ENCODE measurements at regions not wholly inside any gene's neighbourhood (a gene's known extent, or its start where the extent isn't known, plus 50 kb on each side); places are given as distances from the start of the nearest gene placed in this dataset.
"Not testable (repeated sequence)": the region's sequence is repeated elsewhere in the genome, so short reads cannot be mapped to it uniquely, and the experiment has no call there.

- H3K9me3 ChIP-seq (ENCODE audit: control insufficient read depth, low read depth, low read length); H3K4me1 ChIP-seq (ENCODE audit: control insufficient read depth, low read depth, low read length); H3K27me3 ChIP-seq (ENCODE audit: control insufficient read depth, insufficient read depth, low read length); H3K27ac ChIP-seq (ENCODE audit: low read length); H3K9ac ChIP-seq (ENCODE audit: low read length); H3K36me3 ChIP-seq (ENCODE audit: control insufficient read depth, low read depth, low read length); H3K4me3 ChIP-seq (ENCODE audit: low read length): not testable (repeated sequence)
Measured at GRCh38 chr7:76739538-76739937, 112.5 kb upstream of the POMZP3 start.

GRCh38 chr7:76736724-76737123 lies 109.6 kb upstream of the POMZP3 start:
- not testable (repeated sequence) for H3K4me3 ChIP-seq (ENCODE audit: low read length); H3K36me3 ChIP-seq (ENCODE audit: control insufficient read depth, low read depth, low read length); H3K9ac ChIP-seq (ENCODE audit: low read length); H3K9me3 ChIP-seq (ENCODE audit: control insufficient read depth, low read depth, low read length); H3K27me3 ChIP-seq (ENCODE audit: control insufficient read depth, insufficient read depth, low read length); H3K4me1 ChIP-seq (ENCODE audit: control insufficient read depth, low read depth, low read length); H3K27ac ChIP-seq (ENCODE audit: low read length)

GRCh38 chr7:76736091-76736490 lies 109.0 kb upstream of the POMZP3 start:
- H3K27ac ChIP-seq (ENCODE audit: low read length); H3K4me1 ChIP-seq (ENCODE audit: control insufficient read depth, low read depth, low read length); H3K9ac ChIP-seq (ENCODE audit: low read length); H3K4me3 ChIP-seq (ENCODE audit: low read length); H3K36me3 ChIP-seq (ENCODE audit: control insufficient read depth, low read depth, low read length); H3K27me3 ChIP-seq (ENCODE audit: control insufficient read depth, insufficient read depth, low read length); H3K9me3 ChIP-seq (ENCODE audit: control insufficient read depth, low read depth, low read length): not testable (repeated sequence)

GRCh38 chr7:76735668-76736067 lies 108.6 kb upstream of the POMZP3 start:
- H3K36me3 ChIP-seq (ENCODE audit: control insufficient read depth, low read depth, low read length); H3K9me3 ChIP-seq (ENCODE audit: control insufficient read depth, low read depth, low read length); H3K9ac ChIP-seq (ENCODE audit: low read length); H3K4me3 ChIP-seq (ENCODE audit: low read length); H3K4me1 ChIP-seq (ENCODE audit: control insufficient read depth, low read depth, low read length); H3K27ac ChIP-seq (ENCODE audit: low read length); H3K27me3 ChIP-seq (ENCODE audit: control insufficient read depth, insufficient read depth, low read length): not testable (repeated sequence)

- H3K4me1 ChIP-seq (ENCODE audit: control insufficient read depth, low read depth, low read length); H3K36me3 ChIP-seq (ENCODE audit: control insufficient read depth, low read depth, low read length); H3K9me3 ChIP-seq (ENCODE audit: control insufficient read depth, low read depth, low read length); H3K27me3 ChIP-seq (ENCODE audit: control insufficient read depth, insufficient read depth, low read length); H3K27ac ChIP-seq (ENCODE audit: low read length): not testable (repeated sequence)
- Histone ChIP-seq H3K9ac (ENCODE audit: low read length) (peak overlapping the region; percentile 59), H3K4me3 (ENCODE audit: low read length) (peak overlapping the region; percentile 45)
Measured at GRCh38 chr7:76728571-76728974, 101.5 kb upstream of the POMZP3 start.

GRCh38 chr7:76723928-76724327 lies 96.8 kb upstream of the POMZP3 start:
- H3K9me3 ChIP-seq (ENCODE audit: control insufficient read depth, low read depth, low read length); H3K4me3 ChIP-seq (ENCODE audit: low read length); H3K36me3 ChIP-seq (ENCODE audit: control insufficient read depth, low read depth, low read length); H3K4me1 ChIP-seq (ENCODE audit: control insufficient read depth, low read depth, low read length); H3K27ac ChIP-seq (ENCODE audit: low read length); H3K9ac ChIP-seq (ENCODE audit: low read length); H3K27me3 ChIP-seq (ENCODE audit: control insufficient read depth, insufficient read depth, low read length): not testable (repeated sequence)

- H3K9ac ChIP-seq (ENCODE audit: low read length); H3K27ac ChIP-seq (ENCODE audit: low read length); H3K27me3 ChIP-seq (ENCODE audit: control insufficient read depth, insufficient read depth, low read length); H3K4me3 ChIP-seq (ENCODE audit: low read length); H3K9me3 ChIP-seq (ENCODE audit: control insufficient read depth, low read depth, low read length); H3K4me1 ChIP-seq (ENCODE audit: control insufficient read depth, low read depth, low read length); H3K36me3 ChIP-seq (ENCODE audit: control insufficient read depth, low read depth, low read length): not testable (repeated sequence)
Measured at GRCh38 chr7:76716551-76716950, 89.5 kb upstream of the POMZP3 start.

GRCh38 chr7:76712926-76713325 lies 85.8 kb upstream of the POMZP3 start:
- H3K27ac ChIP-seq (ENCODE audit: low read length); H3K4me3 ChIP-seq (ENCODE audit: low read length); H3K4me1 ChIP-seq (ENCODE audit: control insufficient read depth, low read depth, low read length); H3K36me3 ChIP-seq (ENCODE audit: control insufficient read depth, low read depth, low read length); H3K27me3 ChIP-seq (ENCODE audit: control insufficient read depth, insufficient read depth, low read length); H3K9me3 ChIP-seq (ENCODE audit: control insufficient read depth, low read depth, low read length); H3K9ac ChIP-seq (ENCODE audit: low read length): not testable (repeated sequence)

GRCh38 chr7:76711648-76712047 lies 84.6 kb upstream of the POMZP3 start:
- not testable (repeated sequence) for H3K4me3 ChIP-seq (ENCODE audit: low read length); H3K4me1 ChIP-seq (ENCODE audit: control insufficient read depth, low read depth, low read length); H3K27me3 ChIP-seq (ENCODE audit: control insufficient read depth, insufficient read depth, low read length); H3K27ac ChIP-seq (ENCODE audit: low read length); H3K9me3 ChIP-seq (ENCODE audit: control insufficient read depth, low read depth, low read length); H3K9ac ChIP-seq (ENCODE audit: low read length); H3K36me3 ChIP-seq (ENCODE audit: control insufficient read depth, low read depth, low read length)

GRCh38 chr7:76709703-76710102 lies 82.6 kb upstream of the POMZP3 start:
- not testable (repeated sequence) for H3K27ac ChIP-seq (ENCODE audit: low read length); H3K4me3 ChIP-seq (ENCODE audit: low read length); H3K4me1 ChIP-seq (ENCODE audit: control insufficient read depth, low read depth, low read length); H3K36me3 ChIP-seq (ENCODE audit: control insufficient read depth, low read depth, low read length); H3K9me3 ChIP-seq (ENCODE audit: control insufficient read depth, low read depth, low read length); H3K27me3 ChIP-seq (ENCODE audit: control insufficient read depth, insufficient read depth, low read length); H3K9ac ChIP-seq (ENCODE audit: low read length)

GRCh38 chr7:76708446-76708845 lies 81.4 kb upstream of the POMZP3 start:
- not testable (repeated sequence) for H3K4me3 ChIP-seq (ENCODE audit: low read length); H3K27ac ChIP-seq (ENCODE audit: low read length); H3K4me1 ChIP-seq (ENCODE audit: control insufficient read depth, low read depth, low read length); H3K36me3 ChIP-seq (ENCODE audit: control insufficient read depth, low read depth, low read length); H3K27me3 ChIP-seq (ENCODE audit: control insufficient read depth, insufficient read depth, low read length); H3K9ac ChIP-seq (ENCODE audit: low read length); H3K9me3 ChIP-seq (ENCODE audit: control insufficient read depth, low read depth, low read length)

GRCh38 chr7:76703815-76704214 lies 76.7 kb upstream of the POMZP3 start:
- H3K4me1 ChIP-seq (ENCODE audit: control insufficient read depth, low read depth, low read length); H3K27ac ChIP-seq (ENCODE audit: low read length); H3K9me3 ChIP-seq (ENCODE audit: control insufficient read depth, low read depth, low read length); H3K36me3 ChIP-seq (ENCODE audit: control insufficient read depth, low read depth, low read length); H3K27me3 ChIP-seq (ENCODE audit: control insufficient read depth, insufficient read depth, low read length); H3K9ac ChIP-seq (ENCODE audit: low read length); H3K4me3 ChIP-seq (ENCODE audit: low read length): not testable (repeated sequence)

- not testable (repeated sequence) for H3K9ac ChIP-seq (ENCODE audit: low read length); H3K4me3 ChIP-seq (ENCODE audit: low read length); H3K36me3 ChIP-seq (ENCODE audit: control insufficient read depth, low read depth, low read length)
Measured at GRCh38 chr7:76686277-76686676, 59.2 kb upstream of the POMZP3 start.

More at GRCh38 chr7:76686277-76686676, 59.2 kb upstream of the POMZP3 start:
- H3K9me3 ChIP-seq (ENCODE audit: control insufficient read depth, low read depth, low read length); H3K27me3 ChIP-seq (ENCODE audit: control insufficient read depth, insufficient read depth, low read length); H3K27ac ChIP-seq (ENCODE audit: low read length): not testable (repeated sequence)
- peaks cover 13% of the 10 kb centered on the region for H3K4me1 ChIP-seq (ENCODE audit: control insufficient read depth, low read depth, low read length)

Data from iPS-18a (cell line).